GM19351 (cell line): ENCODE measurements at regions not wholly inside any gene's neighbourhood (a gene's known extent, or its start where the extent isn't known, plus 50 kb on each side); places are given as distances from the start of the nearest gene placed in this dataset.
A peak's percentile ranks its signal among the peaks of the same experiment; 100 is the strongest.

Source experiments
- ATAC-seq: cut with Tn5 transposase; IDR thresholded peaks from one replicate; pipeline ENCODE4 v1.9.1; 2021; ENCODE audit warnings: mild to moderate bottlenecking, moderate library complexity; ENCODE audit not compliant: unreplicated experiment

DNA sequence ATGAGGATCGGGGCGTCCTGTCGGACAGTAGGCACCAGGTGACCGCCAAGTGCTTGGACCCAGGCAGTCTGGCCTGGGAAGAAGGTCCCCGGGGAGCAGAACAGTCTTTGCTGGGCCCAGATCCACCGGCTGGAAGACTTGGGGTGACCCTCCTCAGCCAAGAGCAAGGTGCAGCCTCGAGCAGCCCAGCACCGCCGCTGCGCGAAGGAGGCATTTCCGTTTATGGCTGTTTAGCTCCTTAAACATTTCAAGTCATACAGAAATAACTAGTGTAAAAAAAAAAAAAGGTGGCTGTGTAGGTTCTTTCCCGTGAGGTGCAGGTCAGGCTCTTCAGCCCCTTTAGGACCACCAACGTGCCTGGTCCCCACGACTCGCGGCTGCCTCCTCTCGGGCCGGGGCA lies 370.2 kb downstream of the CMPK2 start:
- ATAC-seq, result no peak

DNA sequence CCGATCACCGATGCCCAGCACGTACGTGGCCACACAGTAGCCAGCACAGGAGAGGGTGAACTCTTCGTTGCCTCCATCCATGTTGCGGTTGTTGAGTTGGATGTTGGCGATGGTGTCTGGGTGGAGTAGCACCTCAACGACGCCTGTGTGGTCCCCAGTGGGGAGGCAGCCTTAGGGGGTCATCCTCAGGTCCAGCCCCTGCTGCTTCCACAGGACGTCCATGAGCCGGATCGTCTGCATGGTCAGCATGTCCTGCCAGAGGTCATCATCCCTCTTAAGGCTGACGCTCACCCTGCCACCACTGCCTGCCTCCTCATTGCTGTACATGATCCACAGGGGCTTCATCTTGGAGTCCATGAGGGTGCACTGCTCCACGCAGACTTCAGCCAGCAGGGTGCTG lies 369.3 kb downstream of the CMPK2 start:
- ATAC-seq, result no peak

DNA sequence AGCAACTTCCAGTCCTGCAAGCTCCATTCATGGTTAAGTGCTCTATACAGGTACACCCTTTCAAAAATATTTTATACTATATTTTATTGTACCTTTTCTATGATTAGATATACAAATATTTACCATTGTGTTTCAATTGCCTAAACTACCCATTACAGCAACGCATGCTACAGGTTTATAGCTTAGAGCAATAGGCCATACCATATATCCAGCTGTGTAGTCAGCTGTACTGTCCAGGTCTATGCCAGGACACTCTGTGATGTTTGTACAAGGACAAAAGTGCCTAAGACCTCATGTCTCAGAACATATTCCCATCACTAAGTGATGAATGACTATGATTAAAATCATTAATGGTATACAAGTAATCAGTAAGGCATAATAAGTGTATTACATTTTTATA lies 368.7 kb downstream of the CMPK2 start:
- no peak for ATAC-seq

DNA sequence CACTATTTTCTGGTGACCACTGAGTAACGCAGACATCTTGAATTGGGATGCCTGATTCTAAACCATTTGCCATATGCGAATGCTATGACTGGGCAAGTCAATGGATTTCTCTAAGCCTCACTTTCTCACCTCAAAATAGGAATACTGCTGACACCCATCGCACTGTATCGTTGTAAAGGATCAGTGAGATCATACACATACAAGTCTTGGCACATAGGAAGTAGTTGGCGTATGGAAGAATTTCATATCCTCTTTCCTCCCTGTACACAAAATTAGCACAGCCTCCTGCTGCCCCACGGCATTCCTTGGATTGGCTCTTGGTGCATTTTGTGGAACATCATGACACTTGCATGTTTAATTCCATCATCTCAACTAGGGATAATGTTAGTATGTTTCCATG lies 366.9 kb downstream of the CMPK2 start:
- no peak for ATAC-seq

DNA sequence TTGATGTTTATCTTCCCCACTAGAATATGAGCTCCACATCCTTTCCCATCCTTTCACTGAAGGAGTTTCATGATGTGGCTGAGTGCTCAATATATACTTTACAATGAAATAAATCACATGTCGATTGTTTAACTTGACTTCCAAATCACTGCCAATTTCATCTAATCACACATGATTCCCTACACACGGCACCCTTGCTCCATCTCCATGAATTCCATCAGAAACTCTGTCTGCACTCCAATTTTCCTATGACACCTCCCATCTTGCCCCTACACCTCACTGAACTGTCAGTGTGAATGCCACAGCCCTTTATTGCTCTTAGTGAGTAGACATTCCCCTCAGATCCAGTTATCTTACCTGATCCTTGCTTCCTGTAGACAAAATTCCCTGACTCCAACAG lies 366.0 kb downstream of the CMPK2 start:
- ATAC-seq, result no peak

DNA sequence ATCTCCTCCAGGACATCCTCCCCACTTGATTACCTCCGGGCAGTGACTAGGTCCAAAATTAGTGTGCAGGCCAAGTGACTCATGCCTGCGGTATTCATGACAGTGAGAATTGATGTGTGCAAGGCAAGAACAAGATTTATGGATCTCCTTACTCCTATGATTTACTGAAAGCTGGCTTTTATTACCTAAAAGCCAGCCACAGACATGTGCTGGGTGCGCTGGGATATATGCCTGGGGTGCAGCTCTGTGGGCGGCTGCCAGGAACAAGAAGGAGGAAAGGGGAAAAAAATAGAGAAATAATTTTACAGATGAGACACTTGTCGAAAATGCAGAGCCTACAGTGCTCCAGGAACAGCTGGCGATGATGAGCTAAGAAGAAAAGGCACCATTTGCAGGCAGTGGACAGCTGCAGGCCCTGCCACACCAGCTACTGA lies 359.3 kb downstream of the CMPK2 start:
- ATAC-seq, result no peak

DNA sequence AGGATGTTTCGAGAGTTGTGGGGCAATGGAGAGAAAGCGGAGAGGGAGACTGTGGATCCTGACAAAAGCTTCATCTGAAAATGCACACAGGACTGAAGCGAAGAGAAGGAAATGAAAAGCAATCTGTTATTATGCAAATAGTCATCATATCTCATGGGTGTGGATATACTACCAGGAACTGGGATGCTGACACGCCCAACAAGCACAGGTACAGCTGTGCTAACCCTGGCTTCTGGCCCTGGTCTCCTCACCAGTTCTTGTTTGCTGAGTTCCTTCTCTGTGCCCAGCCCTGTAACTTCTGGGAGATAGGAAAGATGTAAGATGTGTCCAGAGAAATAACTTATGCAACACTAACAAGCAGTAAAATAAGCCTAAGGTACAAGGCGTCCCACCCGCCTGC lies 358.8 kb downstream of the CMPK2 start:
- no peak for ATAC-seq

DNA sequence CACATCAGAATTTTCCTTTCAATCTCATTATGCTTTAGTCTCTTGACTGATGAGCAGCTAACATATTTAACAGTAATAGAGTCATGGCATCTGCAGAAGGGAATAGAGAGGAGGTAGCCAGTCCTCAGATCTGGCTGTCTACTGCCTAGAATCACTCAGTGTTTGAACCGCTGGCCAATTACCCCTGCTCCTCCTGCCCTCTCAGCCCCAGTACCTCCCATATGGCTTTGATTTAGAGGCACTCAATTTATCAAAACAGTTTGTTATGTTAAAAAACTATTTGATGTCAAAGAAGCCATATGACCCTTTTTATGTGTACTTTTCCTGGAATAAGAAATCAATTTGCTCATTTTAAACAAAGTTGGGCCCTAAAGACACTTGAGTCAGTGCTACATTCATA lies 355.2 kb downstream of the CMPK2 start:
- ATAC-seq, result no peak

DNA sequence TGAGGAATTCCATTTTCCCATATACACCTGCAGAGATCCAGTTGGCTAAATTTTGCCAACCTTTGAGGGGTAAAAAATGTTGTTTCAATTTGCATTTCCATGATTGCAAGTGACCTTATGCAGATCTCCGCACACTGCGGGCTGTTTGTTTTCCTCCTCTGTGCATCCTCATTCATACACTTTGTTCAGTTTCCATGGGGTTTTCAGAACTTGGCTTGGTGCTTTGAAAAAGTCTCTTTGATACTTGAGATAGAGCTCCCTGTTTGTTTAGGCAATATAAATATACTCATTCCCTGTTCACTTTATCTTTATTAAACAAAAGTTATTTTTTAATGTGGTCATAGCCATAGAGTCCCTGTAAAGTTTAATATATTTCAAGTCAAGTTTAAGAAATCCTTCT lies 353.1 kb downstream of the CMPK2 start:
- ATAC-seq, result no peak

DNA sequence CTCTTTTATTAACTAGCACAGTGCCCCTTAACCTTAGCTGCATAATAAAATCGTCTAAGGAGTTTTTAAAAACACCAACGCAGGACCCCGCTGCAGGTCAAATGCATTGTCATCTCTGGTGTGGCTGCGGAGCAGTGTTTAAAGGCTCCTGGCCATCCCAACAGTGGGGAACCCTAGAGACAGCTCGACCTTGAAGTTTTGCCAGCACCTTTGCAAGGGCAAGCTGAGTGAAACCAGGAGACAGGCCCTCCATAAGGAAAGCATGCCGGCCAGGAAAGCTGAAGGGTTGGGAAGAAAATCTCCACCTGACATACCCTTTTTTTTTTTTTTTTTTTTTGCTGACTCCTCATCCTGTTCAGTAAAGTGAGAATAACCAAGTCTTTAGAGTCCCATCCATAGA lies 349.0 kb downstream of the CMPK2 start:
- ATAC-seq, result no peak

DNA sequence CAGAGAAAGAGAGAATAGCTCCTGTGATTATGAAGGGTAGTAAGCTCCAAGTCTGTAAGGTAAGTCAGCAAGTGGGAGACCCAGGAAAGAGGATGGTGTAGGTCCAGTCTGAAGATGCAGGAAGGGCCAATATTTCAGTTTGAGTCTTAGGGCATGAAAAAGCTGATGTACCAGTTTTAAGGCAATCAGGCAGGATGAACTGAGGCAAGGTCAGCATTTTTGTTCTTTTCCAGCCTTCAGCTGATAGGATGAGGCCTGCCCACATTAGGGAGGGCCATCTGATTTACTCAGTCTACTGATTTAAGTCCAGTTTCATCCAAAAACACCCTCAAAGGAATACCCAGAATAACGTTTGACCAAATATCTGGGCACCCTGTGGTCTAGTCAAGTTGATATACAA lies 347.3 kb downstream of the CMPK2 start:
- no peak for ATAC-seq

DNA sequence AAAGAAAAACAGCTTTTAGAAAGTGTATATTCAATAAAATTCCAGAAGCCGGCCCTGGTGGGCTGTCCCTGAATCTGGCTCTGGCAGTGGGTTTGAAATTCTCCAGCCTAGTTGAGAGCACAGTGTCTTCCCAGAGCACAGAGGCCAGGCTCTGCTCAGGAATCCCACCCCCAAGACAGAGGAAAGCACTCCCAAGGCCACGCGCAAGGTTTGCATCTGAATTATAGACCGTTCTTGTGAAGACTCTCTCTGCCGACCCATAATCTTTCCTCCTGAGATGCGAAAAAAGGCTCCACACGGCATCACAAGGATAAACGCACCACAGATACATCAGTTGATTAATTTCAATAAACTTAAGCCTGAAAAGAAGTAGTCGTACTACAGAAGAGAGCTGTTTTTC lies 342.2 kb downstream of the CMPK2 start:
- no peak for ATAC-seq

DNA sequence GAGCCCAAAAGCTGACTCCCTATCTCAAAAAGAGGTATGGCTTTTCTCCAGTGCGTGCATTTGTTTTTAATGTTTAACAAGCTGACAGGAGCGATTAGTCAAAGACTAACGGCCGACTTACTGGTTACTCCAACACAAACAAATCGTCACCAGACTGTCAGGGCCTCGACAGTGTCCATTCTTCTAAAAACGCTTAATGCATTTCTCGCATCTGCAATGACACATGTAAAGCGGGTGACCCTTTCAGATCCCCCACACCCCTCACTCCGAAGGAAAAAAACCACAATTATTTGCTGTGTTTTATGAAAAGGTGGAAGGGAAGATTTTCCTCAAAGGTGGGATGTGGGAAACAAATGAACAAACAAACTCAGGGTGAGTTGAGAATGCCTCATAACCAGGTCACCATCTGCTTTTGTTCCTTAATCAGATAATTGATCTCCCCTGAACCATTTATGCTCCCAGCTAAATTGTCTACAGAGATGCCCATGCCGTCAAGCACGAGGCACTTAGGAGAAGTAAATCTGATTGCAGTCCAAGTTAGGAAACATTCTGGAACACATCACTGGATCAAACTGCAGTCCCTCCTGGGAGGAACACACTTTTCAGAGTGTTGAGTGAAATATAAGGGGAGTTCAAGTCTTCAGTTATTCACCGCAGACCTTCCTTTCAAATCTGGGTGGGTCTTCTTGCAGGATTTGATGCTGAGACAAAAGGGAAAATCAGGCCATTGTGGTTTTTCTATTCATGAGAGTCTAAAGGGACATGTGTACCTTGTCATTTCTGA lies 340.8 kb downstream of the CMPK2 start:
- ATAC-seq, result no peak

DNA sequence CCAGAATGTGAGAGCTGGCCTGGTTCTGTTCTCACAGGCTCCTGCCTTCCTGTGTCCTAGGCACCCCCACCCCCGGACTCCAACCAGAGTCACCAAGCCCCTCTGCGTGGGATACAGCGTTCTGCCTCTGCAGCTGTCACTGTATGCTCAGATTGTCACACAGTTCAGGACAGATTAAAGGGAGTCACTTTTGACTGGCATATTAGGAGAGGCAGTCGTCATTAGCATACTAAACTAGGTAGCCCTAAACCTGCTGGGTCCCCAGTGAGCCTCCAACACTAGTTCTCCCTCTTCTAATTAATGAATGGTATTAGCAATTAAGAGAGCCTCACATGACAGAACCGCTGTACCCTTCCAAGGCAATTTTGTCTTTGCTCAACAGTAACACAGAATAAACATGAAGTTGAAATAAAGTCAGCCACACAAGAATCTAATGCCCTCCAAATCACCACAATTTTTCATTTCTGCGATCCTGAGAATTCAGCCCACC lies 340.2 kb downstream of the CMPK2 start:
- ATAC-seq, result no peak

DNA sequence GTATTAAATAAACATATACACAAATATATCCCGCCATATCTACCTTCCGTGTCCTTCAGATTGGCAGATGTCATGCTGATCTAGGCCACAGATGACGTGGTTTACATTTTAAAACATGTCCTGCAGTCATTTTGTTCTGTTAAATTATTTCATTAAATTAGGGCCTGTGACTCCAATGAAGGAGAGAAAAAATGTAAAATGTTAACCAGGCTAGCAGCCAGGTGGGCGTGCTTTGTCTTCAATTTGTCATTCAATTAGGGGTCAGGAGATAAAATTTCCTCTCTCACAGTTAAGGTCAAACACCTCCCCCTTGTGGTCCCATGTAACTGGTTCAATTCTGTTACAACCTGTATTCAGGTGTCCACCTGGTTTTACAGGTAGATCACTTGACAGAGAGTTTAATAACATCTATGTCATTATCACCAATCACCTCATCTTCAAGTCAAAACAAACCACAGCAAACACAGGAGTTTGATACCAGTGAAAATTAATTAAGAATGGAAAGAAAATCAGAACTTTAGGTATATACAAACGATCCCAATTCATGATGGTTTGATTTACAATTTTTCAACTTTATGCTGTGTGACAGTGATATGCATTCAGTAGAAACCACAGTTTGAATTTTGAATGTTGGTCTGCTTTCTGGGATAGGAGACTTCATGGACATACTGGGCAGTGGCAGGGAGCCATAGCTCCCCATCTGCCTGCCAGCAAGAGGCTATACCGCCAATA lies 339.4 kb downstream of the CMPK2 start:
- peak; percentile 69 for ATAC-seq

DNA sequence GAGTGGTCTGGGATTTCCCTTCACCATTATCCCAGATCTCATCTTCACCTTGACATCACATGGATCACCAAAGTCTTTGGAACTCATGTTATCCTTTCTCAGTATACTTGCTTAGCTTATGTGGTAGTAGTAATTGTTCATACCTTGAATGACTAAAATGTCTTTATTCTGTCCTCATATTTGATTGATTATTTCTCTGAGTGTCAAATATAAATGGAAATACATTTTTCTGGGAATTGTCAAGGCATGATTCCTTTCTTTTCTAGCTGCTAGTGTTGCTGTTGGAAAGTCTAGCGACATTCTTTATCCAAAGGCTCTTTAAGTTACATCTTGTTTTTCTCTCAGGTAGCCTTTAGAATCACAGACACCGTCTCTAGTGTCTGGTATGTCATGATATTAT lies 334.4 kb downstream of the CMPK2 start:
- no peak for ATAC-seq

DNA sequence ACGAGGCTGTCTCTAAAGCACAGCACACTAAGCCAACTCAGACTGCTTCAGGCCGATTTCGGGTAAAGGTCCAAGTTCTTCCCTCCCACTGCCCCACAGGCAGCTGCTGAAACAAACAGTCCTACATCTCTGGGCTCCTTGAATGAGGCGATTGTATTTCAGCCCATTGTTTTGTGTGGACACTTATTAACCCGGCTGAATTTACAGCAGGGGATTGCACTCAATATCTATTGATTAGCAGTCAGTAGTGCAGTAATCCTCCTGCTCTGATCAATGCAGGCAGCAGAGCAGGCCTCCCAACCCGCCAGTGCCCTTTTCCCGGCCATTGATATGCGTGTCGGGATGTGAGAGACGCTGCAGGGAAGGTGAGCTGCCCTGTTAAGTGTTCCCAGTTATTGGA lies 330.1 kb downstream of the CMPK2 start:
- ATAC-seq, result no peak

DNA sequence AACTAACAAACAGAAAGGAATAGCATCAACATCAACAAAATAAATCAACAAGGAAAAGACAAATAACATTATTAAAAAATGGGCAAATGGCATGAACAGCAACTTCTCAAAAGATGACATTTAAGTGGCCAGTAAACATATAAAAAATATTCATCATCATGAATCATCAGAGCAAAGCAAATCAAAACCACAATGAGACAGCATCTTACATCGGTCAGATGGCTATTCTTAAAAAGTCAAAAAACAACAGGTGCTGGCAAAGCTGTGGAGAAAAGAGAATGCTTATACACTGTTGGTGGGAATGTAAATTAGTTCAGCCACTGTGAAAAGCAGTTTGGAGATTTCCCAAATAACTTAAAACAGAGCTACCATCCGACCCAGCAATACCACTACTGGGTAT lies 327.1 kb downstream of the CMPK2 start:
- ATAC-seq, result no peak

DNA sequence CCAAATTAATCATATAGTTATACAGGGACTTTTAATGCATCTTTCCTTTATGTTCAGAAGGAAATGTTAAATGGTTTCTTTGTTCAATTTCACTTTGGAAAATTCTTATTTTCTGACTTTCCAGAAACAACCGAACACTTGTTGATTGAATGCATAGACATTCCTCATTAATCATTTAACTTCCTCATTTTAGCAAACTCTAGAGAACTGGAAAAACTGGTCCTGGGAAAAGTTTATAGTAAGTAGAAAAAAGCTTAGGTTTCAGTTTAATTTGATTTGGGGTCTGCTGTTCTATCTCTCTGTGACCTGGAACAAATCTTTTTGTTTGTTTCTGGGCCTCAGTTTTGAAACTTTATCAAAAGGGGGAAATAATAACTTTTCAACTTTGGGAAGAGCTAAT lies 320.4 kb downstream of the CMPK2 start:
- ATAC-seq, result no peak

DNA sequence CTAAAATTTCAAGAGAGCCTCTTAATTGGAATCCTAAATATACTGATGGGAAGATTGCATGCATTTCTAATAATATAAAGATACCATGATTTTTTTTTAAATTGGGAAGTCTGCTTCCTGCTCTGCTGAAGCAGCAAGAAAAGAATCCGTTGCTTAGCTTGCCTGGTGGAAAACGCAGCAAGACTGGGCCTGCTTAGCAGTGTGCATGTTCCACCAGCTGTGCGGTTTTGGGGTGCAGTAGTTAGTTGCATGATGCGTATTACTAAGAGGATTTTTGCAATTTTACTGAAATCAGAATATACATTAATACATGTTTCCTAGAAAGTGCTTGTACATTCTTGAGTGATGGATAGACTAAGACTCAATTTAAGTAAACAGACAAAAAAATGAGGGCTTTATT lies 319.9 kb downstream of the CMPK2 start:
- ATAC-seq, result no peak

DNA sequence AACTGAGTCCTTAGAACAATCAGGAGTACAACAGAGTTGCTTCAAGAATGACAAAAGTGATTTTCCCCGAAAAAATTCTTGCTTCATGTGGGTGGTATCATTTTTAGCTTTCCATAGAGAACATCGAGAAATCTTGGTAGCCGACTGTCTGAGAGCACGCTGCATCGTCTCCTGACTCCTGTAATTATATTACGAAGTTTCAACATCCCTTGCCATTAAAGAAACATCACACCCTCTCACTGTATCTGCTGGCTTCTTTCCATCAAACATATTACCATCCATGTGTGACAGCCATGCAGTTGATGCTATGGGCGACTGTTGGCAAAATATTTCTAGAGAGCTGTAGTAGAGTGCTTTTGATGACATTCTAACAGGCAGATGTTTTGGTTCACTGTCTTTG lies 311.2 kb downstream of the CMPK2 start:
- no peak for ATAC-seq

DNA sequence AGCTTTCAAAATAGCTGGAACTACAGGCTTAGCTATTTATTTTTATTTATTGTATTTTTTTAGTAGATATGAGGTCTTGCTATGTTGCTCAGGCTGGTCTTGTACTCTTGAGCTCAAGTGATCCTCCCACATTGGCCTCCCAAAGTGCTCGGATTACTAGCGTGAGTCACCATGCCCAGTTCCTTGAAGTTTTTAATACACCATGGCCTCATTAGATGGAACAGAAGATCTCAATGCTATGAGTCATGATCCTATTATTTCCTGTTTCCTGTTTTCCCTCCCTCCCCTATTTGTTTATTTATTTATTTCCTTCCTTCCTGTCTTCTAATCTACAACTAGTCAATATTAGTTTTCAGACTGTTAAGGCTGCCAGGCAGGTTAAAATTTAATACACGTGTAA lies 309.0 kb downstream of the CMPK2 start:
- ATAC-seq, result no peak
